Liver (tissue), 8 donors: ENCODE measurements at regions not wholly inside any gene's neighbourhood (a gene's known extent, or its start where the extent isn't known, plus 50 kb on each side); places are given as distances from the start of the nearest gene placed in this dataset.
"Not testable (repeated sequence)": the region's sequence is repeated elsewhere in the genome, so short reads cannot be mapped to it uniquely, and the experiment has no call there.

Experiments used
- DNase-seq: peaks from one replicate; pipeline ENCODE4 v3.0.0-alpha.2; 2017; ENCODE audit warnings: low spot score
- H3K27ac ChIP-seq, 2 donors: one replicate each; pipeline ENCODE4 v1.7.0; 2013; ENCODE audit warnings: inconsistent platforms in 2 of 2, low read length in 2 of 2, control low read depth in 1 of 2, low read depth in 1 of 2, mild to moderate bottlenecking in 1 of 2
- H3K27me3 ChIP-seq, 4 donors: one replicate each; pipeline versions ENCODE4 v1.6.1 to v1.7.0; 2013; ENCODE audit warnings: low read length in 3 of 4, inconsistent platforms in 1 of 4, mild to moderate bottlenecking in 1 of 4, moderate library complexity in 1 of 4; ENCODE audit not compliant: control insufficient read depth in 4 of 4, insufficient read depth in 4 of 4
- H3K36me3 ChIP-seq, 4 donors: one replicate each; pipeline versions ENCODE4 v1.6.1 to v1.7.0; 2013; ENCODE audit warnings: low read length in 3 of 4, mild to moderate bottlenecking in 3 of 4, low read depth in 1 of 4, moderate library complexity in 1 of 4; ENCODE audit not compliant: control insufficient read depth in 4 of 4, insufficient read depth in 3 of 4
- H3K4me1 ChIP-seq, 4 donors: one replicate each; pipeline versions ENCODE4 v1.6.1 to v1.7.0; 2013; ENCODE audit warnings: low read length in 3 of 4, mild to moderate bottlenecking in 3 of 4, moderate library complexity in 1 of 4; ENCODE audit not compliant: control insufficient read depth in 4 of 4, insufficient read depth in 4 of 4
- H3K4me3 ChIP-seq, 3 donors: one replicate each; pipeline versions ENCODE4 v1.6.1 to v1.7.0; 2013; ENCODE audit warnings: low read length in 3 of 3, control low read depth in 1 of 3, low read depth in 1 of 3, mild to moderate bottlenecking in 1 of 3
- H3K9ac ChIP-seq, 2 donors: one replicate each; pipeline ENCODE4 v1.7.0; 2013; ENCODE audit warnings: low read length in 2 of 2, mild to moderate bottlenecking in 2 of 2, moderate library complexity in 2 of 2, control low read depth in 1 of 2, low read depth in 1 of 2
- H3K9me3 ChIP-seq, 4 donors: one replicate each; pipeline versions ENCODE4 v1.6.1 to v1.7.0; 2013; ENCODE audit warnings: low read length in 3 of 4; ENCODE audit not compliant: control insufficient read depth in 4 of 4
- CTCF ChIP-seq: fragments of 150-350 bp; IDR thresholded peaks from 2 replicates; pipeline ENCODE4 v1.5.1; 2017; ENCODE audit warnings: improper control_type of control experiment, low read depth, low read length; ENCODE audit not compliant: missing input control
- FOXA2 ChIP-seq: IDR thresholded peaks from 2 replicates; pipeline ENCODE4 v1.6.1; 2016; ENCODE audit warnings: antibody characterized with exemption
- GABPA ChIP-seq, 2 donors: IDR thresholded peaks in 1 of 2; conservative IDR thresholded peaks in 1 of 2; 2 replicates each; pipeline ENCODE4 v1.6.1; 2016; ENCODE audit warnings: antibody characterized with exemption in 2 of 2, mild to moderate bottlenecking in 1 of 2, moderate library complexity in 1 of 2
- HNF4A ChIP-seq, 2 donors: conservative IDR thresholded peaks; 2 replicates each; pipeline ENCODE4 v1.6.1; 2016; ENCODE audit warnings: antibody characterized with exemption in 2 of 2, mild to moderate bottlenecking in 2 of 2
- HNF4G ChIP-seq: IDR thresholded peaks from 2 replicates; pipeline ENCODE4 v1.6.1; 2016; ENCODE audit warnings: antibody characterized with exemption
- JUND ChIP-seq, 2 donors: IDR thresholded peaks; 2 replicates each; pipeline ENCODE4 v1.6.1; 2016; ENCODE audit warnings: antibody characterized with exemption in 2 of 2
- REST ChIP-seq: IDR thresholded peaks from 2 replicates; pipeline ENCODE4 v1.6.1; 2016; ENCODE audit warnings: antibody characterized with exemption, mild to moderate bottlenecking
- SP1 ChIP-seq: IDR thresholded peaks from 2 replicates; pipeline ENCODE4 v1.6.1; 2018; ENCODE audit warnings: antibody characterized with exemption, mild to moderate bottlenecking
- TAF1 ChIP-seq: conservative IDR thresholded peaks from 2 replicates; pipeline ENCODE4 v1.6.1; 2016; ENCODE audit warnings: antibody characterized with exemption, mild to moderate bottlenecking
- ZBTB33 ChIP-seq: IDR thresholded peaks from 2 replicates; pipeline ENCODE4 v1.6.1; 2016; ENCODE audit warnings: antibody characterized with exemption
- WGBS: extraction: QIAGEN DNeasy Blood & Tissue Kit; methylation state at CpG from one replicate; pipeline ENCODE4 v1.1.7; 2013; 5-methylcytosine and 5-hydroxymethylcytosine counted together
- donor health status: healthy.
- donor health status: healthy.
- donor health status: healthy.
- donor health status: healthy.
- donor health status: healthy.

GRCh38 chr1:213512316-213512715 is 461.3 kb downstream of the RPS6KC1 start:
- Histone ChIP-seq H3K36me3 (no peaks in the 10 kb centered on the region), H3K27ac (no peak overlapping the region), H3K9me3 (no peaks in the 10 kb centered on the region), H3K9ac (no peak overlapping the region), H3K4me3 (no peak overlapping the region), H3K4me1 (no peaks in the 10 kb centered on the region), H3K27me3 (peaks cover 0 to 3% (median 0%) of the 10 kb centered on the region in 4 donors)
- TF ChIP-seq HNF4G = no peak
- DNase-seq = no peak
- whole genome bisulfite sequencing = 82% methylated on average over 5 of the region's 5 CpGs

- Histone ChIP-seq H3K36me3 (no peaks in the 10 kb centered on the region), H3K9ac (no peak overlapping the region), H3K27me3 (peaks cover 0 to 3% (median 0%) of the 10 kb centered on the region in 4 donors), H3K9me3 (no peaks in the 10 kb centered on the region), H3K4me1 (no peaks in the 10 kb centered on the region), H3K4me3 (no peak overlapping the region), H3K27ac (no peak overlapping the region)
- WGBS = 80% methylated on average over 2 of the region's 2 CpGs
- TF ChIP-seq TAF1 (no peak), REST (no peak), FOXA2 (no peak), GABPA (IDR thresholded peaks at IDR 0.05 in 1 of 2, conservative IDR thresholded peaks at IDR 0.05 in 1 of 2) (no peak), ZBTB33 (no peak), CTCF (no peak), SP1 (no peak), JUND (IDR thresholded peaks at IDR 0.05) (no peak), HNF4A (conservative IDR thresholded peaks at IDR 0.05) (no peak)
- DNase-seq = no peak
Measured at GRCh38 chr1:213513006-213513405, 462.0 kb downstream of the RPS6KC1 start.

GRCh38 chr1:213514408-213515179 is 463.6 kb downstream of the RPS6KC1 start:
- WGBS = 91% methylated on average over 5 of the region's 5 CpGs
- H3K36me3 ChIP-seq, H3K27me3 ChIP-seq, H3K9me3 ChIP-seq, H3K4me3 ChIP-seq, DNase-seq, H3K27ac ChIP-seq, H3K4me1 ChIP-seq, H3K9ac ChIP-seq: not testable (repeated sequence)
